ENCODE measurements at regions not wholly inside any gene's neighbourhood (a gene's known extent, or its start where the extent isn't known, plus 50 kb on each side); places are given as distances from the start of the nearest gene placed in this dataset.

DNA sequence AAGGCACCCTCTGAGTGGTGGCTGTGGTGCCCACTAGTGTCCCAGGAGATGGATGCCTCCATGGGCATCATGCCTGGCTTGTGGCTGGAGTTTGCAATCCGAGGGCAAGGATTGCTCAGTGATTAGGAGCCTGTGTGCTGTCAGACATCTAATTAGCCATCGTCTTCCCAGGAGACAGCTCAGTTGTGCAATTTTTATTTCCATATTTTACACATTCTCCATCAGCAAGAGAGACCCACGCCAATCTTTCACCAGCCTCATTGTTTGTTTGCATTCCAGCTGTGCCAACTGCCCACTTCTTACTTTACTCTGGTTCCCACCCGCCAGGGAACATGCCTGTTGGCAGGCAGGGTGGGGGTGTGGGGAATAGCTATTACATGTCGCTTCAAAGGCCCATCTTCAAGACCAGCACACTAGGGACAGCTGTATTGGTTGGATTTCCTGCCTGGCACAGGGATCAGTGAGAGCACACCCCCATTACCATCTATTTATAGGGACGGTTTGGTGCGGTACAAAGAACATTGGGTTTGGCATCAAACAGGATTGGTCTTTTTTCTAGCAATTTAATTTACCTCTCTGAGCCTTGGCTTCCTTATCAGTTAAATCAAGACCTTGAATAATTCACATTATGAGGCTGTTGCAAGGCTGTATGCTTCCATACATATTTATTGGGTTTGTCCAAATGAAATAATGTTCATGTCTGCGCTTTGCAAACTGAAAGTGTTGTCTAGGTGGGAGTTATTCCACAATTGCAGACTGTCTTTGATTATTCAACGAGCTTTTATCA, 80.7 kb upstream of the NAV2 start:
- Histone ChIP-seq H3K4me1 (ENCODE audit: control insufficient read depth, insufficient read depth, low read length) (peaks cover 14% of the 10 kb centered on the region), H2AFZ (replicated peaks; ENCODE audit: low read length, poor library complexity) (no peak overlapping the region), H3K9me3 (ENCODE audit: control insufficient read depth, insufficient read depth, low read length) (peaks cover 6% of the 10 kb centered on the region; the same call in 1 of the 2 replicates), H3K27me3 (ENCODE audit: control insufficient read depth, insufficient read depth, low read length) (no peaks in the 10 kb centered on the region), H3K9me1 (ENCODE audit: insufficient read depth, low read length) (no peaks in the 10 kb centered on the region; the same call in 1 of the 2 replicates), H3K27ac (ENCODE audit: insufficient read depth, low read length) (no peak overlapping the region), H3K14ac (replicated peaks; ENCODE audit: low read depth, low read length) (no peak overlapping the region), H3K4me2 (ENCODE audit: low read depth, low read length) (peak overlapping the region; percentile 22; the same call in 1 of the 2 replicates), H2BK20ac (ENCODE audit: low read depth, low read length) (no peak overlapping the region), H4K8ac (ENCODE audit: low read depth in 2 of 2, low read length in 2 of 2) (no peak overlapping the region), H2BK5ac (ENCODE audit: low read depth, low read length, poor library complexity, severe bottlenecking) (no peak overlapping the region), H4K5ac (ENCODE audit: low read depth, low read length) (no peak overlapping the region), H3K4me3 (ENCODE audit: insufficient read depth, low read depth, low read length) (no peak overlapping the region), H2BK15ac (ENCODE audit: low read depth, low read length) (no peak overlapping the region), H3K56ac (ENCODE audit: extremely low read depth, insufficient read depth, low read length) (no peak overlapping the region), H4K20me1 (ENCODE audit: insufficient read depth, low read length) (0 out of 2 replicates have a peak, but pooled peaks cover 2% of the 10 kb centered on the region), H3K23ac (ENCODE audit: low read depth, low read length) (no peak overlapping the region), H3K79me1 (ENCODE audit: low read depth in 1 of 2, low read length in 2 of 2) (no peaks in the 10 kb centered on the region), H3K36me3 (ENCODE audit: control insufficient read depth, insufficient read depth, low read length) (no peaks in the 10 kb centered on the region), H3K4ac (ENCODE audit: low read depth, low read length) (no peak overlapping the region), H3K9ac (ENCODE audit: low read depth, low read length) (no peak overlapping the region), H4K91ac (ENCODE audit: insufficient read depth, low read depth, low read length) (no peak overlapping the region), H2AK5ac (ENCODE audit: low read depth, low read length) (no peak overlapping the region), H2AK9ac (replicated peaks; ENCODE audit: low read depth, low read length, poor library complexity) (peak overlapping the region; percentile 48), H3K18ac (ENCODE audit: low read depth, low read length) (no peak overlapping the region), H2BK120ac (ENCODE audit: low read depth, low read length) (no peak overlapping the region)
- POLR2A ChIA-PET (ENCODE audit: unreplicated experiment): no interaction called here
- DNase-seq (no peak), ATAC-seq (ENCODE audit: low read depth) (no peak; the same call in 1 of the 2 replicates)
- dilution Hi-C loops (cut with HindIII; ENCODE audit: low sequenced_read_pairs, unreplicated experiment): no loop called here
- in situ Hi-C loops (cut with MboI; ENCODE audit: low sequenced_read_pairs): no loop called here
- intact Hi-C loops (cut with micrococcal nuclease): no loop called here
- no CpG with 5 or more reads among the region's 9 CpGs for WGBS, 2 experiments (ENCODE audit: extremely low coverage in 2 of 2, insufficient read length in 1 of 2)
- TF ChIP-seq CEBPB (IDR thresholded peaks at IDR 0.05; ENCODE audit: low read depth, low read length): peak; percentile 31; the same call in 1 of the 2 replicates
- TF ChIP-seq CTCF (conservative IDR thresholded peaks at IDR 0.05; ENCODE audit: low read depth, low read length): no peak
- no TSS peak for BruUV-seq (replicated peaks)
- CTCF ChIA-PET: interaction anchor here (0.6 kb wide), 1 partner anchor 37 kb away, joined by 3 read pairs; no protein-coding TSS in a partner anchor
